HG03460 (cell line): ENCODE measurements at regions not wholly inside any gene's neighbourhood (a gene's known extent, or its start where the extent isn't known, plus 50 kb on each side); places are given as distances from the start of the nearest gene placed in this dataset.

Experiments used
- ATAC-seq: cut with Tn5 transposase; IDR thresholded peaks from one replicate; pipeline ENCODE4 v1.9.1; 2021; ENCODE audit not compliant: unreplicated experiment

GRCh38 chr12:91432089-91432488 is 249.5 kb upstream of the DCN start:
- no peak for ATAC-seq

GRCh38 chr12:91424506-91424905 is 241.9 kb upstream of the DCN start:
- ATAC-seq: no peak

DNA sequence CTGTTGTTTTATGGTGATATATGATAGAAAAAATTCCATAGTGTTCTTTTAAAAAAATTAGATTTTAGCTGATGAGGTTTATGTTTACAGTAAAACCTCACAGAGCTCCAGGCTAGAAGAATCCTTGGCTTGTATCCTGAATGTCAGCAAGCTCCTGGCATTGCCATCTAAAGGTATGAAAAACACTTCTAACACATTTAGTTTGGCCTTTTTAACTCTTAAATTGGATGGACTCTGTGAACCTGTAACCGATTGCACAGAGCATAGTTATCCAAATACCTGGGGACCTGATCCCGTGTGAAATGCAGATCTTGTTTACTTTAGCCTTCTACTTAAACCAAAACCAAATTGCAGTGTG is 241.1 kb upstream of the DCN start:
- no peak for ATAC-seq

DNA sequence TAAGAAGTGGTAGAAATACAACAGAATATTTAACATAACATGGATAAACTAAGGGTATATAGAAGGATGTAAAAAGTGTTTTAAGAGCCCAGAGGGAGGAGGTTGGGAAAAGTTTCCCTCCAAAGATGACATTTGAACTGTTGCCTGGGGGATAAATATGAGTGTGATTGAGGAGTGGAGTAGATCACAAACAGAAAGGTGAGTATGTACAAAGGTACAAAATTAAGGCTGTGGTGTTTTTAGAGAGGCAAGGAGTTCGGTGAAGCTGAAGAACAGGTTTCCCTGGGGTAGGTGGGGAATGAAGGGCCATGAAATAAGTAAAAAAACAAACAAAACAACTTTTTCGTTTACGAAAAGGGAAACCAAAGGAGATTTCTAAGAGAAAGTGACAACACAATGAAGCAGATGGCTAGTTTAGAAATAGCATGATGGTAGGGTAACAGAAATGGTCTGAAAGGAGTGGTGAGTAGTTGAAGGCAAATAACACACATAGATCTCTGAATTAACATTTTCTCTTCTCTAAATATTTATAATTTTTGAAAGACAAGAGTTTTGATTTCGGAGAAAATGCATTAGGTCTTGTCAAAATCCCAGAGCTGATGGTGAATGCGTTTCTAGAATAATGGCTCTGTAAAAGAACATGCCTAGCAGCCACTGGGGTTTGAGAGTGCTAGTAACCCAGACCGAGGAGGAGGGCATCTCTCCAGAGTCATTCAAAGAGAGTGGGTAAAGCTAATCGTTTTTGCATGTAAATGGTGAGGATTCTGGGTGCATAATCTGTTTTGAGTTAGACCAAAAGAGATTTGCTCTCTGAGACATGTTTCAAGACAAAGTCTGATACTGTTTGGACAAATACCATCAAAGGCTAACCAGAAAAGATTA is 240.4 kb upstream of the DCN start:
- ATAC-seq: no peak

- ATAC-seq: no peak
Measured at GRCh38 chr12:91422127-91422526, 239.5 kb upstream of the DCN start.

- no peak for ATAC-seq
Measured at GRCh38 chr12:91419809-91420208, 237.2 kb upstream of the DCN start.

DNA sequence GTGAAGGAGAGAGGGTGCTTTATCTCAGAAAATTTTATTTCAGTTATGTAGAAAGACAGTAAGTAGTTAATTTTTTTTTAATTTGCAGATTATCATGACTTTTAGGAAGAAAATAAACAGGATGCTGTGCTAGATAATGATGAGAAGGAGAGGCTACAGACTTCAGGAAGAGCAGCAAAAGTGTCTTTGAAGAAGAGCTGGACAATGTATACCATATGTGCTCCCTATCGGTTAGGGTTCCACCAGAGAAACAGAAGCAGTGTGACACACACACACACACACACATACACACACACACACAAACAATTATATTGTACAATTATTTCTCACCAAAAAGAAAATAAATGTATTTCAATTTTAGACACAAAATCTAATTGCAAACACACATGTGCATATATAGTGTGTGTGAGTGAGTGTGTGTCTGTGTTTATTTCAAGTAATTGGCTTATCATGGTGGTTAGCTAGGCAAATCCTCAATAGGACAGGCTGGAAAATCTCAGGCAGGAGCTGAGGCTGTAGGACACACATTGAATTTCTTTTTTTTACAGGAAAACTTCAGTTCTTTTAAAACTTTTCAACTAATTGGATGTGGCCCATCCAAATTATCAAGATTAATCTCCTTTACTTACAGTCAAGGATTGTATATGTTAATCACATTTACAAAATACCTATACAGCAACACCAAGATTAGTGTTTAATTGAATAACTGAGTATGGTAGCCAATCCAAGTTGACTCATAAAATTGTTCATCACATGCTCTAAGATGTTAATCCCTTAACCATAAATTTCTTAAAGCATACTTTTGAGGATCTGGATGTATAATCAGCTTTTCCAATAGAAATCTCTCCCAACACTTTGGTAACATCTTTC is 235.8 kb upstream of the DCN start:
- ATAC-seq: no peak

DNA sequence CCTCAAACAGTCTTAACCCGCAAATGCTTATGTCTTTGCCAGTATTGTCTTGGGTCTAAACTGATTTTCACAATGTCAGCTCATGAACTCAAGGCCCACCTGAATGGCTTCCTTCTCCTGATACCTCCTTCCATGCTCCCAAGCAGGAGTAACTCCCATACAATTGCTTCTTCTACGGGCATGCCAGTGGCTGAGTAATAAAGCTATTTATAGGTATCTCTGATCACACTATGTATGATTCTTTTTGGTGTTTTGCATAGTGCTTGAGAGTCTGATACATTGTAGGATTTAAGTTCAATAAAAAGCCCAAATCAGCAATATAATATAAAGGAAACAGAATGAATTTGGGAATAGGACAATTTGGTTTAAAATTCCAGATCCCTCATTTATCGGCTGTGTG is 235.0 kb upstream of the DCN start:
- no peak for ATAC-seq

DNA sequence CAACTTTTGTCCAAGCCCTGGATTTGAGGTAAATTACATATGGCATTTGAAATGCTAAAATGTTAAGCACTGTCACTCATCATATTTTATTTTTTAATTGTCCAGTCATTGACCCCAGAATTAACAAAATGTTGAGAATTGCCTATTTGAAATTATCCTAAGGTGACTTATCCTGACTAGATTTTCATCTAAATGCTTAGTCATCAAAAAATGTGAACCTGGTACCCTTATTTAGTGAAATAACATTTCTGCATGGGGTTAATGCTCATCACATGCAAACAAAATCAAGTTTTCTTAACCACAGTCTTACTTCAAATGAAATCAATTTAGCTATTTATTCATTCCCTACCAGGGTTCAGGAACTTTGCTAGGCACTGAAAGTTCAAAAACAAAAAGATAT is 232.0 kb upstream of the DCN start:
- no peak for ATAC-seq

GRCh38 chr12:91413581-91414546 is 231.2 kb upstream of the DCN start:
- ATAC-seq: no peak

GRCh38 chr12:91406920-91407341 is 224.3 kb upstream of the DCN start:
- peak; percentile 62 for ATAC-seq

DNA sequence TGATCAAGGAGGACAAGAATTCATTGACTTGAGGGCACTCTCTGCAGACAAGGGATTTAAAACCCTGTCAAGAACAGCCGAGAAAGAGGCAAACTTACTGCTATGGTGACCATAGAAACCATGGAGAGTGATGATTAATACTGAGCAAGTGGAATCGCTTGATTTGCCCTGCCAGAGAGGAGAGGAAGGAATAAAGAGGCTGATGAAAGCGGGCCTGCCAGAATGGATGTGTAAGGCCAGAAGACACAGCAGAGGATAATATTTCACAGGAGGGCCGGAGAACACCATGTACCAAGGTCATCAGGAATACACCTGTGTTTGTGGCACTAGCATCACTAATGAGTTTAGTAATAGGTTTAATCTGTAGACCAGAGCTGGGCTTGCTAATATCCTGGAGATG is 221.8 kb upstream of the DCN start:
- no peak for ATAC-seq

GRCh38 chr12:91401190-91401589 is 218.6 kb upstream of the DCN start:
- no peak for ATAC-seq

DNA sequence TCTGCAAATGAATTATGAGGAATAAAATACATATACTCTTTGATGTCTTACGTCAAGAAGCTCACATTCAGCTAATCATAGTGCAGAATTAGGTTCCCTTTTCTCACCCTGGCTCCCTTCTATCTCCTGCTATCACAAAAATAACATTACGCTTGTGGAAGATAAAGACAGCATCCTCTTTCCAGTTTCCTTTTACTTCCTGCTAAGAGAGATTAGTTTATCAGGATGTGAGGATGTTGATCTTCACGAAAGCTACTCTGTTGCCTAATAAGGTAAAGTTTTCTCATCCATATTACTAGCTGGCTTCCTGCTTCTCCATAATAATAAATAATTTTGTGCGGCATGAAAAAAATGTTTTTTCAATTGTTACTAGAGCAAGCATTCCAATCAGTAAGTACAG is 217.7 kb upstream of the DCN start:
- no peak for ATAC-seq

DNA sequence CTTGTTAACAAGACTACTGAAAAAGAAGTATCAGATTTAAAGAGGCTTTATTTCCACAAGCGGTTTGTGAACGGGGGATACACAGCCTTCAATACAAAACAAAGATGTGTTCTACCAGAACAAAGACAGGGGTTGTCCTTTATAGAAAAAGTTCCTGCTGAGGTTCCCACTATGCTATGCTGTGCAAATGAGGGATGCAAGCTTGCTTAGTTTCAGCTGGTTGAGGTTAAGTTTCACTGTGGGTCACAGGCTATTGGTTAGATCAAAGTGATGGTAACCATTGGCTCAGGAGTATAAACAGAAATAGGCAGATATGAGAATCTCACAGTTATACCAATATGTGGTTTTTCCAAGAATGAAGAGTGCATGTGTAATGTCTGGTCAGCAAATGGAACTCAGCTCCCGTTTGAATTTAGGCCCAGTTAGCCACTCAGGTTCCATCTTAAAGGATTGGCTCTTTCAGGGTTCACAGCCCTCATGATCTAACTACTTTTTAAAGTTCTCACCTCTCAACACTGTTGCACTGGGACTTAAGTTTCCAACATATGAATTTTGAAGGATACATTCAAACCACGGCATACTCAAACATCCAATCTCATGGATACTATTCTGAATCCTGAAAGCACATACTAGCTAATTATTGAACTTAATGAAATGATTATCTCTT is 215.4 kb upstream of the DCN start:
- no peak for ATAC-seq

DNA sequence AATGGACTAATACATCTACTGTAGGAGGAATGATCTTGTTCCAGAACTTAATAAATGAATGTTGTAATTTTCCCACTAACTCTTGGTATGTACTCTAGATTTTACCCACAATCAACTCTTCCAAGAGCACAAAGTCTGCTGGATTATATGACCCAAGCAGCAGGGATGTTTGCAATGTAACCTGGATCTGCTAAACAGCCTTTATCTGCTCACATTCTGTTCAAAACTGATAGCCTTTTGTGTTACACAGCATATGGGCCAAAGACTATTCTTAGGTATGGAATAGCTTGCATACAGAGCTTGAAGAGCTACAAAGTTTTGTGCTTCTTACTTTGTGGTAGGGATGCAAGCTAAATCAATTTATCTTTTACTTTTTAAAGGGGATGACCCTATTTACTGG is 213.7 kb upstream of the DCN start:
- ATAC-seq: no peak

DNA sequence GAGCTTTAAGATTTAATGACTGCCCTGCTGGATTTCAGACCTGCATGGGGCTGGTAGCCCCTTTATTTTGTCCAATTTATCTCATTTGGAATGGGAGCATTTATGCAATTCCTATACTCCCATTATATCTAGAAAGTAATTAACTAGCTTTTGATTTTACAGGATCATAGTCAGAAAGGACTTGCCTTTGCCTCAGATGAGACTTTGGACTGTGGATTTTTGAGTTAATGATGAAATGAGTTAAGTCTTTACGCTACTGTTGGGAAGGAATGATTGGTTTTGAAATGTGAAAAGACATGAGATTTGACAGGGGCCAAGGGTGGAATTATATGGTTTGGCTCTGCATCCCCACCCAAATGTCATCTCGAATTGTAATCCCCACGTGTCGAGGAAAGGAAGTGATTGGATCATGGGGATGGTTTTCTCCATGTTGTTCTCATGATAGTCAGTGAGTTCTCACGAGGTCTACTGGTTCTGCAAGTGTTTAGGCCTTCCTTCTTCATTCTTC is 213.1 kb upstream of the DCN start:
- ATAC-seq: no peak

DNA sequence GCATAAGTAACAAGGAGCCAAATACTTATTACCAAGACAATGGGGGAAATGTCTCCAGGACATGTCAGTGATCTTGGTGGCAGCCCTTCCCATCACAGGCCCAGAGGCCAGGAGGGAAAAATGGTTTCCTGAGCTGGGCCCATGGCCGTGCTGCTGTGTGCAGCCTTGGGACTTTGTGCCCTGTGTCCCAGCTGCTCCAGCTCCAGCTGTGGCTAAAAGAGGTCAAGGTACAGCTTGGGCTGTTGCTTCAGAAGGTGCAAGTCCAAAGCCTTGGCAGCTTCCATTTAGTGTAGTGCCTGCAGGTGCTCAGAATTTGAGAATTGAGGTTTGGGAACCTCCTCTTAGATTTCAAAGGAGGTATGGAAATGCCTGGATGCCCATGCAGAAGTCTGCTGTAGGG is 212.3 kb upstream of the DCN start:
- no peak for ATAC-seq

DNA sequence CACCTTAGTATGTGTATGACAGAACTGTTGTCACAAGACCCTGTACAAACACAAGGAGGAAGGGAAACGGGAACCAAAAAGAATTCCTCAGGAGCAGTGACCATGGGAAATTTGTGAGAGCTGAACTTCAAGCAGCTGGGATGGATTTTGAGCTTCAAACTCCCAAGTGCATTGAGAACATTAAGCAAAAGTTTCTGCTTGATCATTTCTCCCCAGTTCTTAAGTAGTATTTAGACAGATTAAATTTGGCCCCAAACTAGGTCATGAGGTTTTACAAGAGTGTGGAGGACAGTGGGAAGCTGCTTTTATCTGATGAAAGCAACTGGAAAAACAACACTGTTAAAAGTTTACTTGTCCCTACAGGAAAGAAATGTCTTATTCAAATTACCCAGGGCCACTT is 206.0 kb upstream of the DCN start:
- no peak for ATAC-seq

GRCh38 chr12:91387461-91388134 is 205.0 kb upstream of the DCN start:
- ATAC-seq: no peak
